ENCODE measurements at regions not wholly inside any gene's neighbourhood (a gene's known extent, or its start where the extent isn't known, plus 50 kb on each side); places are given as distances from the start of the nearest gene placed in this dataset.

GRCh38 chr14:83575301-83575700, 1954.6 kb upstream of the FLRT2 start:
- H3K4me1 Mint-ChIP-seq = no peaks in the 10 kb centered on the region
- Histone ChIP-seq H3K4me3 (replicated peaks in 1 of 3; ENCODE audit: low read depth in 2 of 3, low read length in 3 of 3) (no peak overlapping the region), H2AFZ (ENCODE audit: insufficient read depth, low read depth, low read length, poor library complexity, severe bottlenecking) (no peak overlapping the region), H3K36me3 (replicated peaks in 1 of 2; ENCODE audit: control insufficient read depth in 1 of 2, insufficient read depth in 2 of 2, low read length in 2 of 2) (no peaks in the 10 kb centered on the region), H3K27me3 (ENCODE audit: control insufficient read depth in 2 of 2, insufficient read depth in 2 of 2, low read length in 2 of 2) (no peaks in the 10 kb centered on the region), H3K4me2 (replicated peaks; ENCODE audit: extremely low read depth, low read length, poor library complexity, severe bottlenecking) (no peak overlapping the region), H3K79me2 (ENCODE audit: insufficient read depth, low read length) (no peaks in the 10 kb centered on the region), H3K9ac (ENCODE audit: insufficient read depth, low read length, poor library complexity, severe bottlenecking) (no peak overlapping the region), H4K20me1 (ENCODE audit: insufficient read depth, low read length) (no peaks in the 10 kb centered on the region), H3K4me1 (ENCODE audit: control insufficient read depth in 1 of 2, insufficient read depth in 2 of 2, low read length in 2 of 2) (no peaks in the 10 kb centered on the region), H3K27ac (ENCODE audit: low read depth in 1 of 2, low read length in 2 of 2) (no peak overlapping the region), H3K9me3 (replicated peaks in 1 of 2; ENCODE audit: control insufficient read depth in 1 of 2, insufficient read depth in 1 of 2, low read length in 2 of 2) (no peaks in the 10 kb centered on the region)
- H3K27me3 Mint-ChIP-seq (ENCODE audit: low read depth in 3 of 3) = no peaks in the 10 kb centered on the region
- no peak overlapping the region for H3K4me3 Mint-ChIP-seq
- no peak for TF ChIP-seq CTCF (IDR thresholded peaks at IDR 0.05)
- no peak overlapping the region for H3K27ac Mint-ChIP-seq
- no CpG with 5 or more reads among the region's 1 CpG for WGBS (ENCODE audit: insufficient coverage)
- no peaks in the 10 kb centered on the region for H3K36me3 Mint-ChIP-seq
- peaks cover 0 to 6% (median 0%) of the 10 kb centered on the region in 7 donors for H3K9me3 Mint-ChIP-seq
- DNase-seq = no peak
- intact Hi-C loops (cut with micrococcal nuclease) = no loop called here

GRCh38 chr14:83583201-83583600, 1946.7 kb upstream of the FLRT2 start:
- H3K36me3 ChIP-seq (replicated peaks in 1 of 2; ENCODE audit: control insufficient read depth in 1 of 2, insufficient read depth in 2 of 2, low read length in 2 of 2) = no peaks in the 10 kb centered on the region
- no peaks in the 10 kb centered on the region for H3K4me1 ChIP-seq (ENCODE audit: control insufficient read depth in 1 of 2, insufficient read depth in 2 of 2, low read length in 2 of 2)
- H3K36me3 Mint-ChIP-seq = no peaks in the 10 kb centered on the region
- no peaks in the 10 kb centered on the region for H3K79me2 ChIP-seq (ENCODE audit: insufficient read depth, low read length)
- no peak overlapping the region for H3K4me3 ChIP-seq (replicated peaks in 1 of 3; ENCODE audit: low read depth in 2 of 3, low read length in 3 of 3)
- H3K27ac Mint-ChIP-seq = no peak overlapping the region
- H4K20me1 ChIP-seq (ENCODE audit: insufficient read depth, low read length) = no peaks in the 10 kb centered on the region
- TF ChIP-seq CTCF (IDR thresholded peaks at IDR 0.05) = no peak
- no peak overlapping the region for H3K9ac ChIP-seq (ENCODE audit: insufficient read depth, low read length, poor library complexity, severe bottlenecking)
- H2AFZ ChIP-seq (ENCODE audit: insufficient read depth, low read depth, low read length, poor library complexity, severe bottlenecking) = no peak overlapping the region
- H3K4me2 ChIP-seq (replicated peaks; ENCODE audit: extremely low read depth, low read length, poor library complexity, severe bottlenecking) = no peak overlapping the region
- no peaks in the 10 kb centered on the region for H3K27me3 ChIP-seq (ENCODE audit: control insufficient read depth in 2 of 2, insufficient read depth in 2 of 2, low read length in 2 of 2)
- no peak overlapping the region for H3K4me3 Mint-ChIP-seq
- peaks cover 5 to 6% of the 10 kb centered on the region in 2 donors for H3K9me3 ChIP-seq (replicated peaks in 1 of 2; ENCODE audit: control insufficient read depth in 1 of 2, insufficient read depth in 1 of 2, low read length in 2 of 2)
- intact Hi-C loops (cut with micrococcal nuclease) = no loop called here
- DNase-seq = no peak
- H3K27me3 Mint-ChIP-seq (ENCODE audit: low read depth in 3 of 3) = peaks cover 0 to 1% (median 0%) of the 10 kb centered on the region in 3 donors
- H3K9me3 Mint-ChIP-seq = peaks cover 0 to 13% (median 3%) of the 10 kb centered on the region in 7 donors
- no peaks in the 10 kb centered on the region for H3K4me1 Mint-ChIP-seq
- H3K27ac ChIP-seq (ENCODE audit: low read depth in 1 of 2, low read length in 2 of 2) = no peak overlapping the region

Measured in CD14-positive monocyte (primary cell).